ENCODE measurements at regions not wholly inside any gene's neighbourhood (a gene's known extent, or its start where the extent isn't known, plus 50 kb on each side); places are given as distances from the start of the nearest gene placed in this dataset.

GRCh38 chr6:164195942-164196281, 781.4 kb downstream of the QKI start:
- DNase-seq (ENCODE audit: extremely low spot score): no peak
- no peak for TF ChIP-seq CTCF (IDR thresholded peaks at IDR 0.05; ENCODE audit: control extremely low read depth, extremely low read depth, low read depth, missing control alignments)
- POLR2A ChIA-PET: no interaction called here
- CTCF ChIA-PET: no interaction called here

DNA sequence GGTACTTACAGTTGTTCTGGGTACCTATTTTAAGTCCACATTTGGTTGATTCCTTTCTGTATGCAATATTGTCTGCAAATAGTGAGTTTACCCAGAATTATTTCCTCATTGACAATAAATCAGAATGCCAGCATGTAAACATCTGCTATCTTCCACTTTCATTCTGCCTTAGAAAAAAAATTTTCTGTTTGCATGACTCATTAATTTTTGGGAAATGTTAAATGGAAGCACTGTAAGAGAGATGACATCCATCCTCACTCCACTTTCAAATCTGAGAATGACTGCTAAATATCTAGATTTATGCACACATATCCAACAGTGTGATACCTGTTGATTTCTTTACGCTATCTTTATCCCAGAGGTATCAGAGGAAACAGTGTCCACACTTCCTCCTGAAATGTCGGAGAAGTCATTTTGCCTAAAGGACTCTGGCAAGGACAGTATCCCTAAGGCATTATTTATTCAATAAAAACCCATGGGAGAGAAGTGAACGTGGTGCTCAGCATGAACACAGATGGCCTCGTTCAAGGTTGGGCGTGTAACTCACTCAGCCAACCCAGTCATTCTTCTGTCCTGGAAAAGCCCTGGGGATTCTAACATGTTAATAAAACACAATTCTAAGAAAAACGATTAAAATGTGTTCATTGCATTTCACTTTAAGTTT, 780.9 kb downstream of the QKI start:
- no peak for TF ChIP-seq CTCF (IDR thresholded peaks at IDR 0.05; ENCODE audit: control extremely low read depth, extremely low read depth, low read depth, missing control alignments)
- no peak for DNase-seq (ENCODE audit: extremely low spot score)
- ChIA-PET POLR2A (no interaction called here), CTCF (no interaction called here)

GRCh38 chr6:164188861-164189260, 774.3 kb downstream of the QKI start:
- ChIA-PET POLR2A (no interaction called here), CTCF (interaction anchor here (1.4 to 1.9 kb wide), 3 partner anchors 8 to 12 kb away, joined by 3 to 5 read pairs (median 3); no protein-coding TSS in a partner anchor)
- TF ChIP-seq CTCF (IDR thresholded peaks at IDR 0.05; ENCODE audit: control extremely low read depth, extremely low read depth, low read depth, missing control alignments): no peak
- no peak for DNase-seq (ENCODE audit: extremely low spot score)

GRCh38 chr6:164185471-164185871, 771.0 kb downstream of the QKI start:
- TF ChIP-seq CTCF (IDR thresholded peaks at IDR 0.05; ENCODE audit: control extremely low read depth, extremely low read depth, low read depth, missing control alignments): no peak
- ChIA-PET CTCF (no interaction called here), POLR2A (no interaction called here)
- no peak for DNase-seq (ENCODE audit: extremely low spot score)

DNA sequence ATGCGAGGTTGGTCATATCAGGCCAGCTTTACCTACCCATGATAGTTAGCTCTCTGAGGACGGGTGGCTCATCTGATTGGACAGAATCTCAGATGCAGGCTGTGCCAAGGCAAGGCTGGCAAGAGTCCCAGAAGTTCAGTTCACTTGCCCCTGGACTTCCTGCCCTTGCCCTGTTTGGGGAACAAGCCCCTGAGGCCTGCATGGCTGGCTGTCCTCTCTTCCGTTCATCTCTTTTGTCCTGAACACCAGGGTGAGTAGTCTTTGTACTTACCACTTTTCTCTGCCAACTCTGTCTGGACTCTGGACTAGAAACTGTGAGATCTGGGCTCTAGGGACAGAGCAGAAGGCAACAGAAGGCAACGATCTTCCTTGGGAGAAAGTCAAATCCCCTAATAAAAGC, 769.9 kb downstream of the QKI start:
- TF ChIP-seq CTCF (IDR thresholded peaks at IDR 0.05; ENCODE audit: control extremely low read depth, extremely low read depth, low read depth, missing control alignments): no peak
- ChIA-PET CTCF (no interaction called here), POLR2A (no interaction called here)
- DNase-seq (ENCODE audit: extremely low spot score): no peak

- ChIA-PET CTCF (interaction anchor here (1.1 kb wide), 1 partner anchor 20 kb away, joined by 3 read pairs; no protein-coding TSS in a partner anchor), POLR2A (no interaction called here)
- no peak for TF ChIP-seq CTCF (IDR thresholded peaks at IDR 0.05; ENCODE audit: control extremely low read depth, extremely low read depth, low read depth, missing control alignments)
- no peak for DNase-seq (ENCODE audit: extremely low spot score)
Measured at GRCh38 chr6:164183556-164184123, 769.1 kb downstream of the QKI start.

All from GM10248 (cell line).